ENCODE measurements at regions not wholly inside any gene's neighbourhood (a gene's known extent, or its start where the extent isn't known, plus 50 kb on each side); places are given as distances from the start of the nearest gene placed in this dataset.
"Not testable (repeated sequence)": the region's sequence is repeated elsewhere in the genome, so short reads cannot be mapped to it uniquely, and the experiment has no call there.

GRCh38 chr18:14203424-14203823 lies 71.2 kb upstream of the ZNF519 start:
- not testable (repeated sequence) for TF ChIP-seq GATA2 (IDR thresholded peaks at IDR 0.05; ENCODE audit: insufficient read depth, insufficient read length, low read depth, low read length); MYC (IDR thresholded peaks at IDR 0.05; ENCODE audit: low read depth, low read length); POLR2A (IDR thresholded peaks at IDR 0.05; ENCODE audit: low read depth, low read length)

Data from endothelial cell of umbilical vein (primary cell).